PC-3 (cell line): ENCODE measurements at regions not wholly inside any gene's neighbourhood (a gene's known extent, or its start where the extent isn't known, plus 50 kb on each side); places are given as distances from the start of the nearest gene placed in this dataset.

Experiments
- ATAC-seq: fragments of 200-7000 bp; cut with Tn5 transposase; 2 replicates; pipeline ENCODE4 v1.9.1; 2020; ENCODE audit warnings: mild to moderate bottlenecking, moderate library complexity
- BruUV-seq: library from RNA; stranded (reverse); fragments of 400-500 nt; replicated peaks from 2 replicates; lab custom pipeline; 2021; lab: Mats Ljungman, UMichigan
- CTCF ChIA-PET: fragments of 300-600 bp; sonication (Branson Sonifier 250); formaldehyde crosslinking; loops from one replicate; lab custom pipeline; 2022; ENCODE audit warnings: antibody characterized with exemption; lab: Charles Lee
- POLR2A ChIA-PET: fragments of 300-600 bp; sonication (Branson Sonifier 250); formaldehyde crosslinking; loops from one replicate; lab custom pipeline; 2022; ENCODE audit warnings: antibody characterized with exemption; ENCODE audit not compliant: unreplicated experiment; lab: Charles Lee
- DNase-seq: peaks from one replicate; pipeline ENCODE4 v3.0.0-alpha.2; 2015
- H2AFZ ChIP-seq: fragments of 300-600 bp; sonication (generic); 2 replicates; pipeline ENCODE4 v1.6.0; 2016; ENCODE audit warnings: antibody characterized with exemption, low read length
- H3F3A ChIP-seq: fragments of 300-600 bp; sonication (generic); one replicate; pipeline ENCODE4 v1.6.0; 2017; ENCODE audit warnings: antibody characterized with exemption, low read length, control low read depth, mild to moderate bottlenecking; ENCODE audit not compliant: unreplicated experiment
- H3K27ac ChIP-seq: fragments of 300-600 bp; sonication (generic); 2 replicates; pipeline ENCODE4 v1.5.1; 2016; ENCODE audit warnings: mild to moderate bottlenecking, low read length
- H3K27me3 ChIP-seq: fragments of 300-600 bp; sonication (generic); 2 replicates; pipeline ENCODE4 v1.6.1; 2016; ENCODE audit warnings: low read length, mixed read lengths
- H3K36me3 ChIP-seq: fragments of 300-600 bp; sonication (generic); 2 replicates; pipeline ENCODE4 v1.6.1; 2016; ENCODE audit warnings: low read depth, mixed run types, low read length, mixed read lengths
- H3K4me1 ChIP-seq: fragments of 300-600 bp; sonication (generic); 2 replicates; pipeline ENCODE4 v1.5.1; 2016; ENCODE audit warnings: low read length; ENCODE audit not compliant: insufficient read depth
- H3K4me2 ChIP-seq: fragments of 300-600 bp; sonication (generic); 2 replicates; pipeline ENCODE4 v1.6.0; 2016; ENCODE audit warnings: low read length
- H3K4me3 ChIP-seq: fragments of 300-600 bp; sonication (generic); 2 replicates; pipeline ENCODE4 v1.5.1; 2016; ENCODE audit warnings: mild to moderate bottlenecking, low read length, mixed read lengths
- H3K79me2 ChIP-seq: fragments of 300-600 bp; sonication (generic); 2 replicates; pipeline ENCODE4 v1.6.1; 2017; ENCODE audit warnings: low read length, mixed read lengths
- H3K9ac ChIP-seq: fragments of 300-600 bp; sonication (generic); 2 replicates; pipeline ENCODE4 v1.6.0; 2016; ENCODE audit warnings: mild to moderate bottlenecking, low read length
- H3K9me2 ChIP-seq: fragments of 300-600 bp; sonication (generic); replicated peaks from 2 replicates; pipeline ENCODE4 v1.6.1; 2016; ENCODE audit warnings: mixed run types, low read length, mixed read lengths
- H3K9me3 ChIP-seq: fragments of 300-600 bp; sonication (generic); 2 replicates; pipeline ENCODE4 v1.6.1; 2016; ENCODE audit warnings: low read length, mixed read lengths
- H4K20me1 ChIP-seq: fragments of 300-600 bp; sonication (generic); 2 replicates; pipeline ENCODE4 v1.6.1; 2016; ENCODE audit warnings: low read length, mixed read lengths
- CTCF ChIP-seq: fragments of 300-600 bp; sonication (generic); conservative IDR thresholded peaks from 2 replicates; pipeline ENCODE4 v1.5.1; 2017; ENCODE audit warnings: antibody characterized with exemption, low read depth, mild to moderate bottlenecking, low read length
- EZH2 ChIP-seq: fragments of 300-600 bp; sonication (generic); IDR thresholded peaks from one replicate; pipeline ENCODE4 v1.6.1; 2017; ENCODE audit warnings: antibody characterized with exemption, mild to moderate bottlenecking, low read length; ENCODE audit not compliant: unreplicated experiment
- EZH2phosphoT487 ChIP-seq: fragments of 300-600 bp; sonication (generic); IDR thresholded peaks from 2 replicates; pipeline ENCODE4 v1.6.1; 2018; ENCODE audit warnings: mild to moderate bottlenecking, antibody characterized with exemption, low read length, borderline replicate concordance
- intact Hi-C: fragments of 100-400 bp; cut with micrococcal nuclease; formaldehyde crosslinking; loops from 2 replicates; pipeline ENCODE4 v1.9.0; 2023

- POLR2A ChIA-PET: no interaction called here
- no peak for TF ChIP-seq EZH2
- no peak for TF ChIP-seq EZH2phosphoT487
- TF ChIP-seq CTCF: no peak
- H3K36me3 ChIP-seq: no peaks in the 10 kb centered on the region
- no peaks in the 10 kb centered on the region for H3F3A ChIP-seq
- intact Hi-C loops: no loop called here
- H2AFZ ChIP-seq: no peak overlapping the region
- H3K79me2 ChIP-seq: no peaks in the 10 kb centered on the region
- no TSS peak for BruUV-seq
- no peak overlapping the region for H3K27ac ChIP-seq
- no peaks in the 10 kb centered on the region for H3K27me3 ChIP-seq
- H3K4me1 ChIP-seq: no peaks in the 10 kb centered on the region
- CTCF ChIA-PET: no interaction called here
- no peaks in the 10 kb centered on the region for H3K9me3 ChIP-seq
- ATAC-seq (no peak), DNase-seq (no peak)
- no peak overlapping the region for H3K4me2 ChIP-seq
- H3K9ac ChIP-seq: no peak overlapping the region
- no peak overlapping the region for H3K4me3 ChIP-seq
- H3K9me2 ChIP-seq: no peaks in the 10 kb centered on the region
- no peaks in the 10 kb centered on the region for H4K20me1 ChIP-seq
Measured at GRCh38 chr22:34308101-34308500, 387.8 kb upstream of the LARGE1 start.

- Histone ChIP-seq H2AFZ (no peak overlapping the region), H3K36me3 (no peaks in the 10 kb centered on the region), H4K20me1 (no peaks in the 10 kb centered on the region), H3K4me3 (no peak overlapping the region), H3K9me3 (no peaks in the 10 kb centered on the region), H3F3A (no peaks in the 10 kb centered on the region), H3K4me2 (no peak overlapping the region), H3K9ac (no peak overlapping the region), H3K79me2 (no peaks in the 10 kb centered on the region), H3K9me2 (no peaks in the 10 kb centered on the region), H3K27me3 (no peaks in the 10 kb centered on the region), H3K27ac (no peak overlapping the region), H3K4me1 (no peaks in the 10 kb centered on the region)
- TF ChIP-seq CTCF (no peak), EZH2 (no peak), EZH2phosphoT487 (no peak)
- ChIA-PET CTCF (no interaction called here), POLR2A (no interaction called here)
- ATAC-seq: no peak
- no TSS peak for BruUV-seq
- intact Hi-C loops: no loop called here
- DNase-seq: no peak
Measured at GRCh38 chr22:34319346-34319745, 399.1 kb upstream of the LARGE1 start.

GRCh38 chr22:34324763-34325162, 404.5 kb upstream of the LARGE1 start:
- no TSS peak for BruUV-seq
- Histone ChIP-seq H2AFZ (no peak overlapping the region), H3K4me1 (no peaks in the 10 kb centered on the region), H3K4me2 (no peak overlapping the region), H3K4me3 (no peak overlapping the region), H3K9me2 (no peaks in the 10 kb centered on the region), H3K9me3 (no peaks in the 10 kb centered on the region), H3K9ac (no peak overlapping the region), H3K79me2 (no peaks in the 10 kb centered on the region), H3K27me3 (no peaks in the 10 kb centered on the region), H4K20me1 (no peaks in the 10 kb centered on the region), H3K27ac (no peak overlapping the region), H3F3A (no peaks in the 10 kb centered on the region), H3K36me3 (no peaks in the 10 kb centered on the region)
- ChIA-PET CTCF (no interaction called here), POLR2A (no interaction called here)
- DNase-seq: no peak
- TF ChIP-seq CTCF: no peak
- TF ChIP-seq EZH2: no peak
- TF ChIP-seq EZH2phosphoT487: no peak
- intact Hi-C loops: no loop called here
- ATAC-seq: no peak
